HepG2 (cell line): ENCODE measurements at regions not wholly inside any gene's neighbourhood (a gene's known extent, or its start where the extent isn't known, plus 50 kb on each side); places are given as distances from the start of the nearest gene placed in this dataset.

Source experiments
- ATAC-seq: fragments of 200-7000 bp; cut with Tn5 transposase; 3 replicates; pipeline ENCODE4 v1.9.1; 2020; ENCODE audit warnings: mild to moderate bottlenecking, moderate library complexity
- BruUV-seq: library from RNA; stranded (reverse); fragments of 400-500 nt; replicated peaks from 2 replicates; lab custom pipeline; 2021; lab: Mats Ljungman, UMichigan
- CTCF ChIA-PET: fragments of 300-600 bp; formaldehyde crosslinking; extraction: SDS; loops from one replicate; lab custom pipeline; 2021; ENCODE audit warnings: low total read pairs, inconsistent platforms, low intra/inter-chr PET ratio; lab: Yijun Ruan, JAX
- POLR2A ChIA-PET: fragments of 350-600 bp; sonication (Branson Sonifier 250); formaldehyde crosslinking; loops from one replicate; lab custom pipeline; 2020; ENCODE audit warnings: antibody characterized with exemption, inconsistent platforms; lab: Yijun Ruan, JAX
- DNase-seq: peaks from one replicate; pipeline ENCODE4 v3.0.0-alpha.2; 2015; ENCODE audit warnings: low spot score
- FAIRE-seq: peaks from 3 replicates; lab custom pipeline; 2011; peaks lifted over from hg19 to GRCh38; lab: Jason Lieb, UNC
- H2AFZ ChIP-seq: one replicate; pipeline ENCODE4 v1.6.1; 2011; ENCODE audit warnings: low read length, inconsistent platforms
- H3K27ac ChIP-seq: fragments of 300-600 bp; 3 replicates; pipeline ENCODE4 v1.8.0; 2011; ENCODE audit warnings: mixed run types, mild to moderate bottlenecking, mixed read lengths, low read length, inconsistent platforms; ENCODE audit not compliant: insufficient read depth; ENCODE audit errors: extremely low read length
- H3K27me3 ChIP-seq, 2 experiments: fragments of 200-600 bp in 1 of 2; 2 replicates in 1 of 2; 3 replicates in 1 of 2; pipeline versions ENCODE4 v1.6.0 to v1.8.0; 2011; ENCODE audit warnings: low read length in 2 of 2, mild to moderate bottlenecking in 2 of 2, moderate library complexity in 2 of 2, inconsistent platforms in 1 of 2; ENCODE audit not compliant: insufficient read depth in 2 of 2, control insufficient read depth in 1 of 2
- H3K36me3 ChIP-seq, 2 experiments: fragments of 200-600 bp in 1 of 2; replicated peaks in 1 of 2; 2 replicates in 1 of 2; 3 replicates in 1 of 2; pipeline versions ENCODE4 v1.5.1 to v1.8.0; 2011; ENCODE audit warnings: low read length in 2 of 2, inconsistent platforms in 1 of 2; ENCODE audit not compliant: insufficient read depth in 2 of 2, control insufficient read depth in 1 of 2
- H3K4me1 ChIP-seq: 2 replicates; pipeline ENCODE4 v1.5.1; 2012; ENCODE audit warnings: low read length, inconsistent platforms; ENCODE audit not compliant: insufficient read depth
- H3K4me2 ChIP-seq: 2 replicates; pipeline ENCODE4 v1.6.0; 2011; ENCODE audit warnings: low read depth, low read length, inconsistent platforms
- H3K4me3 ChIP-seq, 3 experiments: fragments of 200-600 bp in 1 of 3; sonication (generic), shearing (Covaris generic) in 1 of 3; replicated peaks in 1 of 3; 2 replicates each; pipeline ENCODE4 v1.5.1; 2011 to 2016; ENCODE audit warnings: low read length in 3 of 3, inconsistent platforms in 2 of 3, low read depth in 2 of 3, mild to moderate bottlenecking in 2 of 3, control low read depth in 1 of 3, mixed read lengths in 1 of 3; ENCODE audit not compliant: insufficient read depth in 1 of 3
- H3K79me2 ChIP-seq: one replicate; pipeline ENCODE4 v1.6.1; 2011; ENCODE audit warnings: low read length, inconsistent platforms; ENCODE audit not compliant: insufficient read depth
- H3K9ac ChIP-seq: 2 replicates; pipeline ENCODE4 v1.6.0; 2011; ENCODE audit warnings: mild to moderate bottlenecking, low read depth, low read length, inconsistent platforms; ENCODE audit not compliant: insufficient read depth
- H3K9me3 ChIP-seq: 2 replicates; pipeline ENCODE4 v1.5.1; 2012; ENCODE audit warnings: mild to moderate bottlenecking, low read length
- H4K20me1 ChIP-seq: 2 replicates; pipeline ENCODE4 v1.6.0; 2011; ENCODE audit warnings: inconsistent platforms, mild to moderate bottlenecking, low read length, moderate library complexity; ENCODE audit not compliant: insufficient read depth
- BHLHE40 ChIP-seq: IDR thresholded peaks from 2 replicates; pipeline ENCODE4 v1.6.1; 2011; ENCODE audit warnings: low read length, improper control_type of control experiment
- HES4 ChIP-seq: sonication (generic); formaldehyde crosslinking; IDR thresholded peaks from 2 replicates; pipeline ENCODE4 v1.9.0; 2021; ENCODE audit warnings: mild to moderate bottlenecking, missing genetic modification reagents, borderline replicate concordance
- JARID2 ChIP-seq: sonication (generic); formaldehyde crosslinking; IDR thresholded peaks from 2 replicates; pipeline ENCODE4 v1.8.1; 2023; ENCODE audit warnings: missing genetic modification reagents, inconsistent platforms; ENCODE audit not compliant: insufficient replicate concordance
- KLF9 ChIP-seq: IDR thresholded peaks from 2 replicates; pipeline ENCODE4 v1.6.1; 2016; ENCODE audit warnings: low read depth
- RFX1 ChIP-seq: fragments of 450-650 bp; IDR thresholded peaks from 2 replicates; pipeline ENCODE4 v1.6.1; 2017
- ZBTB38 ChIP-seq: sonication (generic); formaldehyde crosslinking; IDR thresholded peaks from 2 replicates; pipeline ENCODE4 v1.5.1; 2020; ENCODE audit warnings: mild to moderate bottlenecking, missing genetic modification reagents
- ZMAT5 ChIP-seq: sonication (generic); formaldehyde crosslinking; IDR thresholded peaks from 2 replicates; pipeline ENCODE4 v1.5.0; 2020; ENCODE audit warnings: mild to moderate bottlenecking, low read depth, missing genetic modification reagents, borderline replicate concordance
- ZNF552 ChIP-seq: sonication (generic); formaldehyde crosslinking; IDR thresholded peaks from 2 replicates; pipeline ENCODE4 v1.9.0; 2022; ENCODE audit warnings: missing genetic modification reagents, mild to moderate bottlenecking, borderline replicate concordance
- ZNF609 ChIP-seq: sonication (generic); formaldehyde crosslinking; IDR thresholded peaks from 2 replicates; pipeline ENCODE4 v1.4.0; 2020; ENCODE audit warnings: mild to moderate bottlenecking, missing genetic modification reagents, borderline replicate concordance
- ZNF740 ChIP-seq: sonication (generic); formaldehyde crosslinking; IDR thresholded peaks from 2 replicates; pipeline ENCODE4 v1.4.0; 2020; ENCODE audit warnings: missing genetic modification reagents
- ZNF800 ChIP-seq: sonication (generic); formaldehyde crosslinking; IDR thresholded peaks from 2 replicates; pipeline ENCODE4 v1.4.0; 2020; ENCODE audit warnings: missing genetic modification reagents
- WGBS: methylation state at CpG from one replicate; pipeline ENCODE4 v1.1.6; 2017; ENCODE audit warnings: low lambda C conversion rate; 5-methylcytosine and 5-hydroxymethylcytosine counted together
- in situ Hi-C: cut with HindIII; loops from 2 replicates; pipeline ENCODE4 v1.10.0; 2017; ENCODE audit warnings: low pct_unique_long_range_greater_than_20kb; ENCODE audit not compliant: extremely low pct_ligation_motif_present
- intact Hi-C: fragments of 100-400 bp; cut with micrococcal nuclease; formaldehyde crosslinking; loops from one replicate; pipeline ENCODE4 v1.10.0; 2022; ENCODE audit not compliant: unreplicated experiment

GRCh38 chr2:212811036-212811805 lies 272.6 kb upstream of the ERBB4 start (continued):
- no peak for TF ChIP-seq ZNF609 (CRISPR knock-in tag)
- TF ChIP-seq HES4 (CRISPR knock-in tag): no peak
- no peak for TF ChIP-seq RFX1

- no peak overlapping the region for H3K4me2 ChIP-seq
- WGBS: 4% methylated on average over 5 of the region's 5 CpGs
- POLR2A ChIA-PET: no interaction called here
- no peak overlapping the region for H3K9ac ChIP-seq
- H3K27ac ChIP-seq: no peak overlapping the region
- no peak overlapping the region for H2AFZ ChIP-seq
- H3K9me3 ChIP-seq: no peaks in the 10 kb centered on the region
- no peak for DNase-seq
- no peak for ATAC-seq
- H3K36me3 ChIP-seq: no peaks in the 10 kb centered on the region
- H4K20me1 ChIP-seq: no peaks in the 10 kb centered on the region
- no peak for FAIRE-seq
- intact Hi-C loops: no loop called here
- in situ Hi-C loops: no loop called here
- no peak overlapping the region for H3K4me3 ChIP-seq
- CTCF ChIA-PET: no interaction called here
- BruUV-seq: no TSS peak
- no peaks in the 10 kb centered on the region for H3K4me1 ChIP-seq
- no peaks in the 10 kb centered on the region for H3K79me2 ChIP-seq
- no peaks in the 10 kb centered on the region for H3K27me3 ChIP-seq
- TF ChIP-seq KLF9 (CRISPR knock-in tag) (no peak), ZNF740 (CRISPR knock-in tag) (no peak), ZNF800 (CRISPR knock-in tag) (no peak), BHLHE40 (no peak), JARID2 (CRISPR knock-in tag) (no peak), ZBTB38 (CRISPR knock-in tag) (no peak), ZMAT5 (no peak), ZNF552 (CRISPR knock-in tag) (no peak)
These were observed 259.0 kb upstream of the ERBB4 start for GRCh38 chr2:212797484-212798205.
